WTC11 (cell line): ENCODE measurements at regions not wholly inside any gene's neighbourhood (a gene's known extent, or its start where the extent isn't known, plus 50 kb on each side); places are given as distances from the start of the nearest gene placed in this dataset.
"Not testable (repeated sequence)": the region's sequence is repeated elsewhere in the genome, so short reads cannot be mapped to it uniquely, and the experiment has no call there.

Experiments used
- CREM ChIP-seq: sonication (generic); formaldehyde crosslinking; IDR thresholded peaks from 2 replicates; pipeline ENCODE4 v1.8.1; 2022; ENCODE audit warnings: mild to moderate bottlenecking, missing genetic modification reagents, moderate library complexity
- CTCF ChIP-seq: fragments of 200-600 bp; IDR thresholded peaks from 2 replicates; pipeline ENCODE4 v1.8.0; 2022; ENCODE audit warnings: antibody characterized with exemption
- E2F4 ChIP-seq: sonication (generic); formaldehyde crosslinking; IDR thresholded peaks from 2 replicates; pipeline ENCODE4 v1.8.1; 2022; ENCODE audit warnings: low read depth, mild to moderate bottlenecking, moderate library complexity, missing genetic modification reagents, borderline replicate concordance
- ELF4 ChIP-seq: sonication (generic); formaldehyde crosslinking; IDR thresholded peaks from 2 replicates; pipeline ENCODE4 v1.8.1; 2022; ENCODE audit warnings: low read depth, mild to moderate bottlenecking, moderate library complexity, missing genetic modification reagents
- ETV6 ChIP-seq: sonication (generic); formaldehyde crosslinking; IDR thresholded peaks from 2 replicates; pipeline ENCODE4 v1.8.1; 2022; ENCODE audit warnings: mild to moderate bottlenecking, missing genetic modification reagents
- KAT7 ChIP-seq: sonication (generic); formaldehyde crosslinking; IDR thresholded peaks from 2 replicates; pipeline ENCODE4 v1.8.1; 2023; ENCODE audit warnings: missing genetic modification reagents, mild to moderate bottlenecking, borderline replicate concordance
- NR1H2 ChIP-seq: sonication (generic); formaldehyde crosslinking; IDR thresholded peaks from 2 replicates; pipeline ENCODE4 v1.9.0; 2021; ENCODE audit warnings: mild to moderate bottlenecking, moderate library complexity, missing genetic modification reagents
- OVOL2 ChIP-seq: fragments of 250-450 bp; sonication (Bioruptor Pico); IDR thresholded peaks from 2 replicates; pipeline ENCODE4 v1.9.0; 2021; ENCODE audit warnings: mild to moderate bottlenecking, borderline replicate concordance
- PREB ChIP-seq: sonication (generic); formaldehyde crosslinking; IDR thresholded peaks from 2 replicates; pipeline ENCODE4 v1.8.1; 2022; ENCODE audit warnings: mild to moderate bottlenecking, missing genetic modification reagents, moderate library complexity, borderline replicate concordance
- RELA ChIP-seq: sonication (generic); formaldehyde crosslinking; IDR thresholded peaks from 2 replicates; pipeline ENCODE4 v1.8.1; 2022; ENCODE audit warnings: missing genetic modification reagents, mild to moderate bottlenecking, borderline replicate concordance
- USF2 ChIP-seq: sonication (generic); formaldehyde crosslinking; IDR thresholded peaks from 2 replicates; pipeline ENCODE4 v1.8.1; 2023; ENCODE audit warnings: mild to moderate bottlenecking, missing genetic modification reagents, moderate library complexity
- ZNF121 ChIP-seq: sonication (generic); formaldehyde crosslinking; IDR thresholded peaks from 2 replicates; pipeline ENCODE4 v1.8.0; 2023; ENCODE audit warnings: missing genetic modification reagents
- ZNF281 ChIP-seq: sonication (generic); formaldehyde crosslinking; IDR thresholded peaks from 2 replicates; pipeline ENCODE4 v1.8.0; 2023; ENCODE audit warnings: mild to moderate bottlenecking, missing genetic modification reagents

- TF ChIP-seq USF2 (CRISPR knock-in tag); ELF4; CTCF; PREB (CRISPR knock-in tag); CREM (CRISPR knock-in tag); ZNF281 (CRISPR knock-in tag); NR1H2 (CRISPR knock-in tag); ETV6 (CRISPR knock-in tag); RELA (CRISPR knock-in tag); ZNF121; OVOL2 (CRISPR knock-in tag); E2F4 (CRISPR knock-in tag); KAT7: not testable (repeated sequence)
Observed at GRCh38 chr1:144105006-144105405, 133.2 kb upstream of the FAM72C start.
